Endothelial cell of umbilical vein (primary cell): ENCODE measurements at regions not wholly inside any gene's neighbourhood (a gene's known extent, or its start where the extent isn't known, plus 50 kb on each side); places are given as distances from the start of the nearest gene placed in this dataset.

Source experiments
- BruUV-seq: library from RNA; stranded (reverse); fragments of 400-500 nt; replicated peaks from 2 replicates; lab custom pipeline; 2021; lab: Mats Ljungman, UMichigan
- CTCF ChIA-PET: fragments of 300-600, 350-600 bp; sonication (Branson Sonifier 250); formaldehyde crosslinking; loops from one replicate; lab custom pipeline; 2021; ENCODE audit warnings: antibody characterized with exemption, inconsistent platforms; lab: Charles Lee
- POLR2A ChIA-PET: fragments of 300-600, 350-600 bp; sonication (Branson Sonifier 250); formaldehyde crosslinking; loops from one replicate; lab custom pipeline; 2021; ENCODE audit warnings: antibody characterized with exemption, inconsistent platforms; lab: Charles Lee
- DNase-seq: peaks from one replicate; pipeline ENCODE4 v3.0.0-alpha.2; 2011; ENCODE audit warnings: low read depth, low spot score
- FAIRE-seq: peaks from 2 replicates; lab custom pipeline; 2011; peaks lifted over from hg19 to GRCh38; lab: Jason Lieb, UNC
- H2AFZ ChIP-seq: 2 replicates; pipeline ENCODE4 v1.6.0; 2012; ENCODE audit warnings: low read depth, low read length, control low read depth, inconsistent platforms
- H3K27ac ChIP-seq: 2 replicates; pipeline ENCODE4 v1.5.1; 2011; ENCODE audit warnings: low read depth, mild to moderate bottlenecking, control low read depth, low read length, moderate library complexity; ENCODE audit not compliant: insufficient read depth
- H3K27me3 ChIP-seq, 2 experiments: 2 replicates each; pipeline versions ENCODE4 v1.6.0 to v1.6.1; 2011; ENCODE audit warnings: low read length in 2 of 2, mixed read lengths in 1 of 2; ENCODE audit not compliant: control insufficient read depth in 2 of 2, insufficient read depth in 2 of 2
- H3K36me3 ChIP-seq, 2 experiments: 2 replicates in 1 of 2; 3 replicates in 1 of 2; pipeline ENCODE4 v1.5.1; 2011; ENCODE audit warnings: low read length in 2 of 2, mild to moderate bottlenecking in 1 of 2, moderate library complexity in 1 of 2; ENCODE audit not compliant: control insufficient read depth in 2 of 2, insufficient read depth in 2 of 2; ENCODE audit errors: extremely low read depth in 1 of 2
- H3K4me1 ChIP-seq: 3 replicates; pipeline ENCODE4 v1.5.1; 2011; ENCODE audit warnings: mild to moderate bottlenecking, low read length; ENCODE audit not compliant: control insufficient read depth, insufficient read depth; ENCODE audit errors: extremely low read depth
- H3K4me2 ChIP-seq: 2 replicates; pipeline ENCODE4 v1.6.1; 2011; ENCODE audit warnings: low read length, control low read depth, mixed read lengths; ENCODE audit not compliant: insufficient read depth
- H3K4me3 ChIP-seq, 3 experiments: fragments of 200-600 bp in 1 of 3; sonication (generic), shearing (Covaris generic) in 1 of 3; replicated peaks in 1 of 3; 2 replicates each; pipeline ENCODE4 v1.5.1; 2011 to 2016; ENCODE audit warnings: control low read depth in 3 of 3, low read length in 3 of 3, mild to moderate bottlenecking in 2 of 3, inconsistent platforms in 1 of 3, low read depth in 1 of 3, moderate library complexity in 1 of 3; ENCODE audit not compliant: insufficient read depth in 1 of 3
- H3K79me2 ChIP-seq: 2 replicates; pipeline ENCODE4 v1.6.0; 2012; ENCODE audit warnings: low read length, inconsistent platforms; ENCODE audit not compliant: control insufficient read depth, insufficient read depth
- H3K9ac ChIP-seq: replicated peaks from 2 replicates; pipeline ENCODE3; 2011; ENCODE audit warnings: low read length, control low read depth; ENCODE audit not compliant: insufficient read depth; ENCODE audit errors: extremely low read depth
- H3K9me1 ChIP-seq: replicated peaks from 3 replicates; pipeline ENCODE4 v1.6.0; 2011; ENCODE audit warnings: mild to moderate bottlenecking, low read length; ENCODE audit not compliant: control insufficient read depth, insufficient read depth; ENCODE audit errors: extremely low read depth
- H3K9me3 ChIP-seq: replicated peaks from 2 replicates; pipeline ENCODE4 v1.5.1; 2012; ENCODE audit warnings: low read length, inconsistent platforms; ENCODE audit not compliant: control insufficient read depth, insufficient read depth
- H4K20me1 ChIP-seq: replicated peaks from 2 replicates; pipeline ENCODE3; 2011; ENCODE audit warnings: mild to moderate bottlenecking, low read length; ENCODE audit not compliant: control insufficient read depth, insufficient read depth; ENCODE audit errors: extremely low read depth
- FOS ChIP-seq: IDR thresholded peaks from 2 replicates; pipeline ENCODE4 v1.6.1; 2011; ENCODE audit warnings: mild to moderate bottlenecking, low read length, moderate library complexity, borderline replicate concordance; ENCODE audit not compliant: insufficient read depth
- GATA2 ChIP-seq: IDR thresholded peaks from 2 replicates; pipeline ENCODE4 v1.7.0; 2011; ENCODE audit warnings: low read depth, mild to moderate bottlenecking, moderate library complexity, mixed read lengths, low read length; ENCODE audit not compliant: insufficient read length, insufficient read depth
- JUN ChIP-seq: IDR thresholded peaks from 2 replicates; pipeline ENCODE4 v1.6.1; 2011; ENCODE audit warnings: borderline replicate concordance, low read depth; ENCODE audit not compliant: insufficient read length, insufficient read depth
- POLR2AphosphoS5 ChIP-seq: IDR thresholded peaks from 2 replicates; pipeline ENCODE4 v1.6.1; 2012; ENCODE audit warnings: low read depth, mild to moderate bottlenecking, control low read depth, low read length, moderate library complexity; ENCODE audit not compliant: insufficient read depth
- dilution Hi-C: fragments of 300-500 bp; cut with MboI; formaldehyde crosslinking; loops from one replicate; pipeline ENCODE4 v1.15.0; 2019; ENCODE audit warnings: low sequenced_read_pairs; ENCODE audit not compliant: extremely low pct_ligation_motif_present
- intact Hi-C: fragments of 100-400 bp; cut with micrococcal nuclease; formaldehyde crosslinking; loops from one replicate; pipeline ENCODE4 v1.10.0; 2022
- TF ChIP-seq, protein P1 (sequence below): IDR thresholded peaks from 2 replicates; pipeline ENCODE4 v1.6.1; 2011; ENCODE audit not compliant: insufficient read depth, insufficient read length

DNA sequence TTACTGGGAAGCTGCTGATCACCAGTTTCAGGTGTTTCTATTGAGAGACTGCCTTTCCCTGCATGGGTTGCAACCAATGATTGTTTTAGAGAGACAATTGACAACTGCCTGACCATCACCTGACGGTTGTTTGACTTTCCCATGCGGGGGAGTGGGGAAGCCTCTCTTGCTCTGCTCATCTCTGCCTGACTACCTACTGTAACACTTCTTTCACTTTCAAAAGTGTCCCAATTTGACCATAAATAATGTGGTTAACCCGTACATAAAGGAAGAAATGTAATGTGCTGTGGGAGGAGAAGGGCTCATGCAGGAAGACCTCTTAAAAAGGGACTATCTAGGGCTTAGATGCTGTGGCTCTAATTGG lies 122.1 kb upstream of the PHACTR1 start:
- TF ChIP-seq POLR2AphosphoS5, result no peak
- no peak for TF ChIP-seq JUN
- H3K9me3 ChIP-seq, result no peaks in the 10 kb centered on the region
- no TSS peak for BruUV-seq
- dilution Hi-C loops, result loop anchor here (10.0 to 25.0 kb wide), 2 partner anchors 107 to 300 kb away; partner anchors contain the start of gene EDN1
- H3K9ac ChIP-seq, result no peak overlapping the region
- no peaks in the 10 kb centered on the region for H4K20me1 ChIP-seq
- no peaks in the 10 kb centered on the region for H3K27me3 ChIP-seq
- H3K4me1 ChIP-seq, result peaks cover 9% of the 10 kb centered on the region
- no peak overlapping the region for H3K27ac ChIP-seq
- no peak overlapping the region for H2AFZ ChIP-seq
- intact Hi-C loops, result no loop called here
- H3K4me2 ChIP-seq, result no peak overlapping the region
- FAIRE-seq (no peak), DNase-seq (no peak)
- H3K9me1 ChIP-seq, result no peaks in the 10 kb centered on the region
- ChIA-PET POLR2A (interaction anchor here (0.9 to 1.2 kb wide), 2 partner anchors 10 to 21 kb away, joined by 3 to 4 read pairs; no protein-coding TSS in a partner anchor), CTCF (interaction anchor here (1.0 to 1.9 kb wide), 5 partner anchors 9 to 280 kb away, joined by 3 to 7 read pairs (median 6); no protein-coding TSS in a partner anchor)
- H3K4me3 ChIP-seq, result no peak overlapping the region
- H3K79me2 ChIP-seq, result no peaks in the 10 kb centered on the region
- no peaks in the 10 kb centered on the region for H3K36me3 ChIP-seq

DNA sequence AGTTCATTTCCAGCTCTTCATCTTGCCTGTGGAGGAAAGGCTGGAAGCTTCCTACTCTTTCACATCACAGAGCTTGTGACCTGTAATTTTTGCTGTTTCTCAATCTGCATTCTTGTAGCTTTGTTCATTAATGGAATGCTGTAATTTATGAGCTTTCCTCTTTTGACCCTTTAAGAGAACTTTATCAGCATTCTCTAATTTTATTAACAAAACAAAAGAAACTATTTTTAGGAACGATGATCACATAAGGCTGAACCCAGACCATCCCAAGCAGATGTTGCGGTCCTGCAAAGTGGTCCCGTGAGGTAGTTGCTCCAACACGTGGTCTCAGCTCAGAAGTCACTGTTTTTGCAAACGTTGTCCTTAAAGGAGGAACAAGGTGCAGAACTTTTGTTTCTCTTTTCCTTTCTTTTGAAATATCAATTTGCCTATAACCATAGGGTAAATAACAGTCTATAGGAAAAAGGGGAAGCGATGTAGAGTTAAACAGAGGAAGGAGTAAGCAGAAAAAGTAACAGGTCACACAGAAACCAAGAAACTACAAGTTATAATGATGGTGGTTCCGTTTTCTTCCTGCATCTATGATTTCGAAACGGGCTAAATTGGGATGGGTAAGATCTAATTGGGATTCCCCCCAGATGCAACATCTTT lies 121.3 kb upstream of the PHACTR1 start:
- no peaks in the 10 kb centered on the region for H3K79me2 ChIP-seq
- dilution Hi-C loops, result loop anchor here (10.0 to 25.0 kb wide), 2 partner anchors 108 to 300 kb away; partner anchors contain the start of gene EDN1
- H3K4me3 ChIP-seq, result no peak overlapping the region
- H3K4me1 ChIP-seq, result peaks cover 9% of the 10 kb centered on the region
- FAIRE-seq, result no peak
- H2AFZ ChIP-seq, result no peak overlapping the region
- H3K9me3 ChIP-seq, result no peaks in the 10 kb centered on the region
- no peak overlapping the region for H3K4me2 ChIP-seq
- TF ChIP-seq, protein P1, sequence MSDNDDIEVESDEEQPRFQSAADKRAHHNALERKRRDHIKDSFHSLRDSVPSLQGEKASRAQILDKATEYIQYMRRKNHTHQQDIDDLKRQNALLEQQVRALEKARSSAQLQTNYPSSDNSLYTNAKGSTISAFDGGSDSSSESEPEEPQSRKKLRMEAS, result peak; percentile 58
- TF ChIP-seq JUN (peak; percentile 37), FOS (no peak), GATA2 (no peak)
- intact Hi-C loops, result no loop called here
- H4K20me1 ChIP-seq, result no peaks in the 10 kb centered on the region
- ChIA-PET POLR2A (interaction anchor here (0.9 to 1.2 kb wide), 2 partner anchors 10 to 22 kb away, joined by 3 to 4 read pairs; no protein-coding TSS in a partner anchor), CTCF (interaction anchor here (1.0 to 1.9 kb wide), 5 partner anchors 8 to 281 kb away, joined by 3 to 7 read pairs (median 6); no protein-coding TSS in a partner anchor)
- BruUV-seq, result no TSS peak
- peak overlapping the region; percentile 36 for H3K27ac ChIP-seq
- H3K9me1 ChIP-seq, result no peaks in the 10 kb centered on the region
- peak; percentile 58 for DNase-seq
- peak overlapping the region; percentile 22 for H3K9ac ChIP-seq
- no peaks in the 10 kb centered on the region for H3K36me3 ChIP-seq
- H3K27me3 ChIP-seq, result no peaks in the 10 kb centered on the region
